ENCODE measurements at regions not wholly inside any gene's neighbourhood (a gene's known extent, or its start where the extent isn't known, plus 50 kb on each side); places are given as distances from the start of the nearest gene placed in this dataset.

DNA sequence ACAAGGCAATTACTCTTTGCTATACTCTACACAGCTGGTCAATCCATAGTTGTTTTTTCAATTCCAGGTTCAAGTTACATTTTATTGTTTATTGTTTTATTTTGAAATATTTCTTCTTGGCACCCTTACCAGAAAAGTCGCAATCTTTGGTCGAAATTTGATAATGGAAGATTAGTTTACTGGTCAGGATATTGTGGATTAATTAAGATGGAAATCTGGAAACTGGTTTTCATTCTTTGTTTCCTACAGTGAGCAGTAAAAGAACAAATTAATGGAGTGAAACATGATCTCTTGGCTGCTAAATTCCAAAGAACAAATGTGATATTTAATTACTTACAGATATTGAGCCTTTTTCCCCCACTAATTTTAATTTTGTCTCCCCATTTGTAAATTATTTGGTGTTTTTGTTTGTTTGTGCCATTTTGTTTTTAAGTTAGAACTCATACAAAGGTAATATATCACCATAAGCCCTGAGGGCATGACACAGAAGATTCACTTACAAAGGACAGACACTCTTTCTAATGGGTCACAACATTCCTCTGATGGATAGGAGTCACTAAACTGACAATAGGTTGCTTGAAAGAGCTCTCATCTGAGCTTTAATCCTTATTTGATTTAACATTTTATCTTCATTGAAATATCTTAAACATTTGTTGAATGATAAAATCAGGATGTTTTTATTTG, 700.2 kb downstream of the KCNJ2 start:
- no peak for TF ChIP-seq ZFX (IDR thresholded peaks at IDR 0.05)
- TF ChIP-seq, protein P1, sequence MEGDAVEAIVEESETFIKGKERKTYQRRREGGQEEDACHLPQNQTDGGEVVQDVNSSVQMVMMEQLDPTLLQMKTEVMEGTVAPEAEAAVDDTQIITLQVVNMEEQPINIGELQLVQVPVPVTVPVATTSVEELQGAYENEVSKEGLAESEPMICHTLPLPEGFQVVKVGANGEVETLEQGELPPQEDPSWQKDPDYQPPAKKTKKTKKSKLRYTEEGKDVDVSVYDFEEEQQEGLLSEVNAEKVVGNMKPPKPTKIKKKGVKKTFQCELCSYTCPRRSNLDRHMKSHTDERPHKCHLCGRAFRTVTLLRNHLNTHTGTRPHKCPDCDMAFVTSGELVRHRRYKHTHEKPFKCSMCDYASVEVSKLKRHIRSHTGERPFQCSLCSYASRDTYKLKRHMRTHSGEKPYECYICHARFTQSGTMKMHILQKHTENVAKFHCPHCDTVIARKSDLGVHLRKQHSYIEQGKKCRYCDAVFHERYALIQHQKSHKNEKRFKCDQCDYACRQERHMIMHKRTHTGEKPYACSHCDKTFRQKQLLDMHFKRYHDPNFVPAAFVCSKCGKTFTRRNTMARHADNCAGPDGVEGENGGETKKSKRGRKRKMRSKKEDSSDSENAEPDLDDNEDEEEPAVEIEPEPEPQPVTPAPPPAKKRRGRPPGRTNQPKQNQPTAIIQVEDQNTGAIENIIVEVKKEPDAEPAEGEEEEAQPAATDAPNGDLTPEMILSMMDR (conservative IDR thresholded peaks at IDR 0.05), result no peak
